GM23248 (cell line): ENCODE measurements at regions not wholly inside any gene's neighbourhood (a gene's known extent, or its start where the extent isn't known, plus 50 kb on each side); places are given as distances from the start of the nearest gene placed in this dataset.

Source experiments
- EZH2 ChIP-seq: fragments of 200-600 bp; sonication (generic); IDR thresholded peaks from 2 replicates; pipeline ENCODE4 v1.6.1; 2018; ENCODE audit warnings: antibody characterized with exemption, mild to moderate bottlenecking; ENCODE audit not compliant: insufficient read depth, poor library complexity, severe bottlenecking
- EZH2phosphoT487 ChIP-seq: fragments of 200-600 bp; sonication (generic); IDR thresholded peaks from 2 replicates; pipeline ENCODE4 v1.6.1; 2018; ENCODE audit warnings: antibody characterized with exemption, moderate library complexity, mild to moderate bottlenecking, low read depth; ENCODE audit not compliant: insufficient read depth

DNA sequence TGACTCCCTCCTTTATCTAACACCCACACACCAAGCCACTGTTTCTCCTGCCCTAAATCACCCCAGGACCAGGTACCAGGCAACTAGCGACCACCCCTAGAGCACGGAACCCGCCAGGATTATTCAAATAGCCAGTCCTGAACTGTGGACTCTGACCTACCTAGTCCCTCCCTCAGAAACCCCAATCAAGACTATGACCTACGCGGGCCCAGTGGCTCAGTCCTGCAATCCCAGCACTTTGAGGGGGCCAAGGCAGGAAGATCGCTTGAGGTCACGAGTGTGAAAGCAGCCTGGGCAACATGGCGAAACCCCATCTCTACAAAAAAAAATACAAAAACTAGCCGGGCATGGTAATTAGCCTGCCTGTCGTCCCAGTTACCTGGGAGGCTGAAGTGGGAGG is 232.8 kb upstream of the FOXK1 start:
- no peak for TF ChIP-seq EZH2
- no peak for TF ChIP-seq EZH2phosphoT487
